ENCODE measurements at regions not wholly inside any gene's neighbourhood (a gene's known extent, or its start where the extent isn't known, plus 50 kb on each side); places are given as distances from the start of the nearest gene placed in this dataset.

DNA sequence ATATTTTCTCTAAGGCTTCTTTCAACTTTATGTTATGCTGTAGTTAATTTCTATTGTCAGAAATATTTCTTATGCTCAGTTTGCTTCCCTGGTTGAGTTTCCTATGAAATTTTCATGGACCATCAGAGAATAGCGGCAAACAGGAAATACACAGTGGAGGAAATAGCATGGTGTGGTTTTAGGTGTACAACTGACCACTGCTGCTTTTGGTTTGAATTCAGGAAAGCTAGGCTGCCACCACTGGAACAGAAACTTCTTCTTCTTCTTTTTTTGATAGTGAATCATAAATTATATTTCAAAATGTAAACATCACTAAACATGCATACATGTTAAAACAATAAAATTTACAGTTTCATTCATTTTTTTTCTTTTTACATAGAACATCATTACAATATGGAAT, 316.6 kb upstream of the TGFBR2 start:
- no peaks in the 10 kb centered on the region for H3K36me3 ChIP-seq (ENCODE audit: control insufficient read depth, insufficient read depth, low read length)
- no peaks in the 10 kb centered on the region for H3K27me3 ChIP-seq (ENCODE audit: control insufficient read depth, insufficient read depth, low read length, poor library complexity, severe bottlenecking)
- H3K9me3 ChIP-seq (ENCODE audit: control insufficient read depth, low read length), result no peaks in the 10 kb centered on the region
- Mint-ChIP-seq H3K4me1 (peaks cover 11% of the 10 kb centered on the region), H3K27me3 (ENCODE audit: insufficient read depth) (no peaks in the 10 kb centered on the region), H3K4me3 (no peak overlapping the region), H3K27ac (no peak overlapping the region), H3K36me3 (ENCODE audit: low read depth) (no peaks in the 10 kb centered on the region), H3K9me3 (no peaks in the 10 kb centered on the region)
- TF ChIP-seq, protein P1, sequence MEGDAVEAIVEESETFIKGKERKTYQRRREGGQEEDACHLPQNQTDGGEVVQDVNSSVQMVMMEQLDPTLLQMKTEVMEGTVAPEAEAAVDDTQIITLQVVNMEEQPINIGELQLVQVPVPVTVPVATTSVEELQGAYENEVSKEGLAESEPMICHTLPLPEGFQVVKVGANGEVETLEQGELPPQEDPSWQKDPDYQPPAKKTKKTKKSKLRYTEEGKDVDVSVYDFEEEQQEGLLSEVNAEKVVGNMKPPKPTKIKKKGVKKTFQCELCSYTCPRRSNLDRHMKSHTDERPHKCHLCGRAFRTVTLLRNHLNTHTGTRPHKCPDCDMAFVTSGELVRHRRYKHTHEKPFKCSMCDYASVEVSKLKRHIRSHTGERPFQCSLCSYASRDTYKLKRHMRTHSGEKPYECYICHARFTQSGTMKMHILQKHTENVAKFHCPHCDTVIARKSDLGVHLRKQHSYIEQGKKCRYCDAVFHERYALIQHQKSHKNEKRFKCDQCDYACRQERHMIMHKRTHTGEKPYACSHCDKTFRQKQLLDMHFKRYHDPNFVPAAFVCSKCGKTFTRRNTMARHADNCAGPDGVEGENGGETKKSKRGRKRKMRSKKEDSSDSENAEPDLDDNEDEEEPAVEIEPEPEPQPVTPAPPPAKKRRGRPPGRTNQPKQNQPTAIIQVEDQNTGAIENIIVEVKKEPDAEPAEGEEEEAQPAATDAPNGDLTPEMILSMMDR (conservative IDR thresholded peaks at IDR 0.05), result no peak
- H3K27ac ChIP-seq (ENCODE audit: low read depth, low read length), result no peak overlapping the region
- no peak overlapping the region for H3K4me3 ChIP-seq (ENCODE audit: low read length)
- peaks cover 4% of the 10 kb centered on the region for H3K4me1 ChIP-seq (ENCODE audit: control insufficient read depth, insufficient read depth, low read length)
- WGBS, 2 experiments (ENCODE audit: insufficient coverage in 1 of 2, insufficient read length in 1 of 2), result 100% methylated on average over 1 of the region's 1 CpG; no CpG with 5 or more reads in 1 of the 2 experiments
- no peak for DNase-seq
- no peak overlapping the region for H3K9ac ChIP-seq (ENCODE audit: extremely low read depth, low read length, poor library complexity, severe bottlenecking)

DNA sequence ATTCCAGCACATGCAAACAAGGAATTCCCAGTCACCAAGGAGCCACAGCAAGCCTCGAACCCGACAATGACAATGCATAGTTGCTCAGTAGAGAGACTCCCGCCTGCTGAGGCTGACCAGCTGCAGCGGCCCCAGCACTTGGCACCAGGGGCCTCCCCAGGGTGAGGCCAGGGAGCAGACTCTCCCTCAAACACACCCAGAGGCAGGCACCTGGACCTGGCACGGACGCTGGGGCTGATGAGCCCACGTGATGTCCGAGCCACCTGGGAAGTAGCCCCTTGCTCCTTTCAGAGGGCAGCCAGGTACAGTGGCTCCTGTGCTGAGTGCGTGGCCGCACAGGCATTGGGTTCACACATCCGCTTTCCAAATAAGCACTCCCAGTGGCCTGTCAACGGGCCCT, 315.9 kb upstream of the TGFBR2 start:
- TF ChIP-seq, protein P1 (conservative IDR thresholded peaks at IDR 0.05), result no peak
- Histone ChIP-seq H3K27ac (ENCODE audit: low read depth, low read length) (no peak overlapping the region), H3K36me3 (ENCODE audit: control insufficient read depth, insufficient read depth, low read length) (no peaks in the 10 kb centered on the region), H3K27me3 (ENCODE audit: control insufficient read depth, insufficient read depth, low read length, poor library complexity, severe bottlenecking) (no peaks in the 10 kb centered on the region), H3K4me3 (ENCODE audit: low read length) (no peak overlapping the region), H3K9ac (ENCODE audit: extremely low read depth, low read length, poor library complexity, severe bottlenecking) (no peak overlapping the region), H3K4me1 (ENCODE audit: control insufficient read depth, insufficient read depth, low read length) (peaks cover 4% of the 10 kb centered on the region), H3K9me3 (ENCODE audit: control insufficient read depth, low read length) (no peaks in the 10 kb centered on the region)
- Mint-ChIP-seq H3K27ac (no peak overlapping the region), H3K4me3 (no peak overlapping the region), H3K27me3 (ENCODE audit: insufficient read depth) (no peaks in the 10 kb centered on the region), H3K36me3 (ENCODE audit: low read depth) (no peaks in the 10 kb centered on the region), H3K9me3 (no peaks in the 10 kb centered on the region), H3K4me1 (peaks cover 11% of the 10 kb centered on the region)
- 93 to 94% methylated on average over 4 to 12 of the region's 12 CpGs for WGBS, 2 experiments (ENCODE audit: insufficient coverage in 1 of 2, insufficient read length in 1 of 2)
- no peak for DNase-seq

DNA sequence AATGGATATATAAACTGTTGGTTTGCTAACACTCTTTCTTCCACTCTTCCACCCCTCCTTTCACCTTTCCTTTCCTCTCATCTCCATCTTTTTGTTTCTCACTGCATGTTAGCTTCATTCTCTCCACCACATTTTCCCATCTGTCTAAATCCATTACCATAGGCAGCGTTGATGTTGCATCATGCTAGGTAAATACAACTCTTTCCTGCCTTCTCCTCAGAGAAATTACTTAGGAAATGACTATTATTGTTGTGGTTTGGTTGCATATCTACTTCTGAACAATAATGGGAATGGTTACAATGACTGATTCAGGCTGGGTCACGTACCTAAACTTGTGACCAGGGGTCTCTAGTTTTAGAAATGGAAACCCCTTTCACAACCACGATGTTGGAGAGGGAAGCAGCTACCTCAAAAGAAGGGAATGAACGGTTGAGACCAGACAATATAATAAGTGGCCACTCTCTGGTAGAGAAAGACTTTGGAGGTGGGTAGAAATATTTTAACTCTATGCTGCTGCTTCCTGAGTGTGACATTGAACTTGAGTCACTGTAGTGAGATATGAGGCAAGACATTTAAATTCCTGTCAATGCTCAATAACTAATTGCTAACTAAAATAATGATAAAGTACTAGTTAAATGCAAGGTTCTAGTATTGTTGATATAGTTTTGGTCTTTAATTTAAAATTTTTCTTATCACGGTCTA, 314.1 kb upstream of the TGFBR2 start:
- 88 to 95% methylated on average over 3 to 5 of the region's 5 CpGs for WGBS, 2 experiments (ENCODE audit: insufficient coverage in 1 of 2, insufficient read length in 1 of 2)
- Mint-ChIP-seq H3K4me1 (peaks cover 11% of the 10 kb centered on the region), H3K36me3 (ENCODE audit: low read depth) (no peaks in the 10 kb centered on the region), H3K9me3 (no peaks in the 10 kb centered on the region), H3K27me3 (ENCODE audit: insufficient read depth) (no peaks in the 10 kb centered on the region), H3K27ac (no peak overlapping the region), H3K4me3 (no peak overlapping the region)
- H3K9ac ChIP-seq (ENCODE audit: extremely low read depth, low read length, poor library complexity, severe bottlenecking), result no peak overlapping the region
- H3K4me1 ChIP-seq (ENCODE audit: control insufficient read depth, insufficient read depth, low read length), result peaks cover 4% of the 10 kb centered on the region
- no peak for DNase-seq
- no peak overlapping the region for H3K4me3 ChIP-seq (ENCODE audit: low read length)
- TF ChIP-seq, protein P1 (conservative IDR thresholded peaks at IDR 0.05), result no peak
- no peaks in the 10 kb centered on the region for H3K36me3 ChIP-seq (ENCODE audit: control insufficient read depth, insufficient read depth, low read length)
- H3K9me3 ChIP-seq (ENCODE audit: control insufficient read depth, low read length), result no peaks in the 10 kb centered on the region
- H3K27me3 ChIP-seq (ENCODE audit: control insufficient read depth, insufficient read depth, low read length, poor library complexity, severe bottlenecking), result no peaks in the 10 kb centered on the region
- no peak overlapping the region for H3K27ac ChIP-seq (ENCODE audit: low read depth, low read length)

All from endodermal cell (in vitro differentiated cells).